Left ventricle myocardium inferior (tissue), 1 donor: ENCODE measurements at regions not wholly inside any gene's neighbourhood (a gene's known extent, or its start where the extent isn't known, plus 50 kb on each side); places are given as distances from the start of the nearest gene placed in this dataset.

Experiments used
- DNase-seq: peaks from one replicate; pipeline ENCODE4 v3.0.0-alpha.2; 2020
- H3K27ac ChIP-seq: fragments of 200-600 bp; replicated peaks from 2 replicates; pipeline ENCODE4 v1.8.0; 2021
- H3K27me3 ChIP-seq: fragments of 200-600 bp; 2 replicates; pipeline ENCODE4 v1.8.0; 2021; ENCODE audit warnings: low read depth
- H3K36me3 ChIP-seq: fragments of 200-600 bp; 2 replicates; pipeline ENCODE4 v1.8.0; 2021
- H3K4me1 ChIP-seq: fragments of 200-600 bp; 2 replicates; pipeline ENCODE4 v1.8.0; 2021
- H3K4me3 ChIP-seq: fragments of 200-600 bp; 2 replicates; pipeline ENCODE4 v1.8.0; 2021; ENCODE audit warnings: mild to moderate bottlenecking, moderate library complexity
- H3K9me3 ChIP-seq: fragments of 200-600 bp; replicated peaks from 2 replicates; pipeline ENCODE4 v1.8.0; 2021
- CTCF ChIP-seq: fragments of 200-600 bp; IDR thresholded peaks from 2 replicates; pipeline ENCODE4 v1.8.0; 2021; ENCODE audit warnings: antibody characterized with exemption, mild to moderate bottlenecking, borderline replicate concordance
- intact Hi-C: fragments of 100-400 bp; cut with micrococcal nuclease; formaldehyde crosslinking; loops from one replicate; pipeline ENCODE4 v1.11.0; 2022
- donor health status: DM: no; HTN: yes; CAD: no; lungs with severe emphysema.

DNA sequence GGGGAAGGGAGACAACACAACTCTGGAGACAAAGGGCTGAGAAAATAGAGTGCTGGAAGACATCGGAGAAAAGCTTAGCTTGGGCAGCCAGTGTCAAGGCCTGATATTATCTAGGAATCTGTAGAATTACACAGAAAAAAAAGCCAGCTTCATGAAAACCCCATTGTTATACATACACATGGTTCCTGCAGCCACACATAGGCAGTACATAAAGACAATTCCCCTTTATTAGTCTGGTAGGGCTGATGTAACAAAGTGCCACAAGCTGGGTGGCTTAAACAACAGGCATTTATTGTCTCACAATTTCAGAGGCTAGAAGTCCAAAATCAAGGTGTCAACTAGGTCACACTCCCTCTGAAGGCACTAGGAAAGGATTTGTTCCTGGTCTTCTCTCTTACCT, 503.5 kb downstream of the MID1IP1 start:
- DNase-seq = no peak
- intact Hi-C loops = no loop called here
- peaks cover 7% of the 10 kb centered on the region for H3K9me3 ChIP-seq
- H3K36me3 ChIP-seq = no peaks in the 10 kb centered on the region
- peaks cover 6% of the 10 kb centered on the region for H3K4me1 ChIP-seq
- no peak for TF ChIP-seq CTCF
- H3K27ac ChIP-seq = no peak overlapping the region
- no peak overlapping the region for H3K4me3 ChIP-seq
- no peaks in the 10 kb centered on the region for H3K27me3 ChIP-seq

- Histone ChIP-seq H3K4me1 (peaks cover 25% of the 10 kb centered on the region), H3K4me3 (no peak overlapping the region), H3K27ac (peak overlapping the region; percentile 16), H3K36me3 (no peaks in the 10 kb centered on the region), H3K9me3 (peaks cover 5% of the 10 kb centered on the region), H3K27me3 (no peaks in the 10 kb centered on the region)
- TF ChIP-seq CTCF = no peak
- DNase-seq = no peak
- intact Hi-C loops = no loop called here
Observed at GRCh38 chrX:39307488-39307887, 506.2 kb downstream of the MID1IP1 start.

DNA sequence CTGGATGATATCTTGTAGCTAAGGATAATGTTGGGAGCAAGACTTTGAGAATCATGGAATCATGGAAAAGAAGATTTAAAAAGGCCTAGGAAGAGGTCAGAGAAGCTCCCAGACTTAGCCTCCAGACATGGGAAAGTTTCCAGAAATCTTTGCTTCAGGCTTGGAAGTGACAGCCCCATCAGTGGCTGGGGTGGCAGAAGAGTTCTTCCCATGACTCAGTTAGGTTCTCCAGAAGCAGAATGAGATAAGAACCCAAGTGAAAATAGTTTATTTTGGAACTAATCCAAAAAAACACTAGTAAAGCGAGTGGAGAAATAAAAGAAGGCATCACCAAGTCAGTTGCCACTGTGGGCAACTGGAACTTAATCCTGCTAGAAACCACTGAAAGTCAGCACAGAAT, 506.9 kb downstream of the MID1IP1 start:
- no peak overlapping the region for H3K4me3 ChIP-seq
- TF ChIP-seq CTCF = no peak
- no peaks in the 10 kb centered on the region for H3K27me3 ChIP-seq
- H3K4me1 ChIP-seq = peaks cover 25% of the 10 kb centered on the region
- no peak for DNase-seq
- H3K36me3 ChIP-seq = no peaks in the 10 kb centered on the region
- intact Hi-C loops = no loop called here
- H3K27ac ChIP-seq = peak overlapping the region; percentile 66
- H3K9me3 ChIP-seq = no peaks in the 10 kb centered on the region

DNA sequence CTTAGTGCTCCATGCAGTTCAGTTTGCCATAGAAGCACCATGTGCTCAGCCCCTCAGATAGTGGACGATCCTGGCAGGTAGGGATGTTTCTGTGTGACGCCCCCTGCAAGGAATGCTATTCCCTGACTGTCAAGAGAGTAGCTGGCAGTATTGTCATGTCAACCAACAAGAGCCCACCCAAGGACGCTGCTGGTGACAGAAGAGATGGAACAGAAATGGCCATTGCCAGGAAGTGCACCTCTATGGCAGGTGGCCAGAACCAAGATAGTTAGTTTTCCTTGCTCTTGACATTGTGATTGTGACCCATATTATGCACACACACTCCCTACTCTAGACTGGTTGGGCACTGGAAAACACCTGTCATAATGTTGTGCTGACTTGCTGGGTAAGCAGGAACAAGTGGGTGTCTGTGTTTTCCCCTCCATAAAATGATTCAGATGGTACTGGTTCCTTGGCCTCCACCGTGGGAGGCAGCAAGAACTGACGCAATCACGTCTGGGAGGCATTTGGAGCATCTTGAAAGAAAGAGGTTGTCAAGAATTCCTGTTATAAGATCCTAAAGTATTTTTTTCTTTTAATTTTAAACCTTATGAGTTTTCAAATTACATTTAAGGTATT, 507.9 kb downstream of the MID1IP1 start:
- Histone ChIP-seq H3K36me3 (no peaks in the 10 kb centered on the region), H3K4me1 (peaks cover 25% of the 10 kb centered on the region), H3K27me3 (no peaks in the 10 kb centered on the region), H3K4me3 (no peak overlapping the region), H3K27ac (peak overlapping the region; percentile 66), H3K9me3 (no peaks in the 10 kb centered on the region)
- intact Hi-C loops = no loop called here
- DNase-seq = no peak
- no peak for TF ChIP-seq CTCF

DNA sequence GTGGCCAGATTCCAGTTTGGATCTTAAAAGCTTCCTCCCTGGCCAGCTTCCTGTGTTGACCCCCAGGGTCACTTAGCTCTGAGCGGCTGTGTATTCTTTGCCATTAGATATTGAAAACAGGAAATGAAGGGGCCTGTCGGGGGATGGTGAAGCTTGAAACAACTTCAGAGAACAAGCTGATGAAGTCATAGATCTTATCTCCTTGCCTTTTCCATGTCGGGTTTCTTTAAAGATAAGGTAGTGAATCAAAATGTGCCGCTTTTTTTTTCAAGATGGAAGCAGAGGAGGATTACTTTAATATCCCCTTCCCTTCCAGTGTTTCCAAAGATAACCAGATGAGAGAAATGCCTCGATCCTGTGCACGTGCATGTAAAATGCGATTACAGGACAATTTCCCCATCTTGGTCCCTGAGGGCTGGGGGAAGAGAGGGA, 508.5 kb downstream of the MID1IP1 start:
- TF ChIP-seq CTCF = no peak
- Histone ChIP-seq H3K36me3 (no peaks in the 10 kb centered on the region), H3K9me3 (no peaks in the 10 kb centered on the region), H3K27ac (peak overlapping the region; percentile 66), H3K4me1 (peaks cover 25% of the 10 kb centered on the region), H3K27me3 (no peaks in the 10 kb centered on the region), H3K4me3 (no peak overlapping the region)
- peak; percentile 18 for DNase-seq
- intact Hi-C loops = no loop called here
